Neutrophil (primary cell): ENCODE measurements at regions not wholly inside any gene's neighbourhood (a gene's known extent, or its start where the extent isn't known, plus 50 kb on each side); places are given as distances from the start of the nearest gene placed in this dataset.

Experiments used
- H3K27ac ChIP-seq: fragments of 200-600 bp; sonication (generic); 2 replicates; pipeline ENCODE4 v1.5.1; 2016; ENCODE audit warnings: mild to moderate bottlenecking, moderate library complexity
- H3K27me3 ChIP-seq: fragments of 200-600 bp; sonication (generic); 2 replicates; pipeline ENCODE4 v1.6.0; 2016; ENCODE audit warnings: mild to moderate bottlenecking
- H3K36me3 ChIP-seq: fragments of 200-600 bp; sonication (generic); 2 replicates; pipeline ENCODE4 v1.5.1; 2017
- H3K4me1 ChIP-seq, 2 experiments: fragments of 200-600 bp in 1 of 2; sonication (generic) in 1 of 2; 1 replicate in 1 of 2; 2 replicates in 1 of 2; pipeline versions ENCODE4 v1.5.1 to v1.6.1; 2013 to 2016; ENCODE audit warnings: low read depth in 1 of 2, low read length in 1 of 2, mild to moderate bottlenecking in 1 of 2, moderate library complexity in 1 of 2; ENCODE audit not compliant: control insufficient read depth in 1 of 2, insufficient read depth in 1 of 2
- H3K4me3 ChIP-seq, 2 experiments: fragments of 200-600 bp in 1 of 2; sonication (generic) in 1 of 2; 1 replicate in 1 of 2; 2 replicates in 1 of 2; pipeline ENCODE4 v1.5.1; 2013 to 2016; ENCODE audit warnings: low read depth in 1 of 2, low read length in 1 of 2, mild to moderate bottlenecking in 1 of 2, moderate library complexity in 1 of 2
- H3K9me3 ChIP-seq: fragments of 200-600 bp; sonication (generic); 2 replicates; pipeline ENCODE4 v1.5.1; 2016
- TF ChIP-seq, protein P1 (sequence below): fragments of 200-600 bp; sonication (generic); IDR thresholded peaks from 2 replicates; pipeline ENCODE4 v1.5.1; 2016; ENCODE audit warnings: antibody characterized with exemption

DNA sequence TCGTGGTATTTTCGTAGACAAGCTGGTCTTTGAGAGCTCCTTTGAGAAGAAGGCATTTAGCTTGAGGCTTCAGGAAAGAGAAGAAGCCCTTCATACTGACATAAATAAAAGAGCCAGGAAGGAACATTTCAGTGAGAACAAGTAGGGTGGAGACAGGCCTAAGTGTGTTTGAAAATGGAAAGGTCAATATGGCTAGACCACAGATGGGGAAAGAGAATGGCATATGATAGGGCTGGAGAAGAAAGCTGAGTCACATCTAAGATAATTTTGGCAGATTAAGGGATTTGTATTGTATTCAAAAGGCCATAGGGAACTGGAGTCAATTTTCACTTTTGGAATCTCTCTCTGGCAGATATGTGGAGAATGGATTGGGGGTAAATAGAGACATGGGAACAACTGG is 374.9 kb downstream of the TMEM38B start:
- Histone ChIP-seq H3K9me3 (no peaks in the 10 kb centered on the region), H3K36me3 (no peaks in the 10 kb centered on the region), H3K27me3 (no peaks in the 10 kb centered on the region), H3K4me3 (no peak overlapping the region), H3K27ac (no peak overlapping the region), H3K4me1 (no peaks in the 10 kb centered on the region)
- TF ChIP-seq, protein P1, sequence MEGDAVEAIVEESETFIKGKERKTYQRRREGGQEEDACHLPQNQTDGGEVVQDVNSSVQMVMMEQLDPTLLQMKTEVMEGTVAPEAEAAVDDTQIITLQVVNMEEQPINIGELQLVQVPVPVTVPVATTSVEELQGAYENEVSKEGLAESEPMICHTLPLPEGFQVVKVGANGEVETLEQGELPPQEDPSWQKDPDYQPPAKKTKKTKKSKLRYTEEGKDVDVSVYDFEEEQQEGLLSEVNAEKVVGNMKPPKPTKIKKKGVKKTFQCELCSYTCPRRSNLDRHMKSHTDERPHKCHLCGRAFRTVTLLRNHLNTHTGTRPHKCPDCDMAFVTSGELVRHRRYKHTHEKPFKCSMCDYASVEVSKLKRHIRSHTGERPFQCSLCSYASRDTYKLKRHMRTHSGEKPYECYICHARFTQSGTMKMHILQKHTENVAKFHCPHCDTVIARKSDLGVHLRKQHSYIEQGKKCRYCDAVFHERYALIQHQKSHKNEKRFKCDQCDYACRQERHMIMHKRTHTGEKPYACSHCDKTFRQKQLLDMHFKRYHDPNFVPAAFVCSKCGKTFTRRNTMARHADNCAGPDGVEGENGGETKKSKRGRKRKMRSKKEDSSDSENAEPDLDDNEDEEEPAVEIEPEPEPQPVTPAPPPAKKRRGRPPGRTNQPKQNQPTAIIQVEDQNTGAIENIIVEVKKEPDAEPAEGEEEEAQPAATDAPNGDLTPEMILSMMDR = no peak

DNA sequence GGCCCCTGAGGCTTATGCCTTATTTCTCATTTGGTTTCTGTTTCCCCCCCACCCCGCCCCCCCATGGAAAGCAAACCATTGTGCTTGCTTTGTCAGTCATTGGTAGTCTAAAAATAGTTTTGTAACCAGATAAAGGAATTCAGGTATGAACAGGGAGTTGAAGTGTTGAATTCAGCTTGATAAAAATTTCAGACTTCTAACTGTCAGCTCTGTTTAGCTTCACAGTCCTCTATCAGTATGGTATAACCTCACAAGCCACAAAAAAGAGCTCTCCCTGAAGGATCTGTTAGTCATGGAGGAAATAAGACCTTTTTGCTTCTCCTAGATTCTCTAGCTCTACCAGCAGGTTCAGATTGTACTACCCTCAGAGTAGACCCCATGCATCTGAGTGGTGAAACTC is 378.1 kb downstream of the TMEM38B start:
- Histone ChIP-seq H3K27ac (no peak overlapping the region), H3K36me3 (no peaks in the 10 kb centered on the region), H3K4me1 (no peaks in the 10 kb centered on the region), H3K9me3 (no peaks in the 10 kb centered on the region), H3K4me3 (no peak overlapping the region), H3K27me3 (no peaks in the 10 kb centered on the region)
- TF ChIP-seq, protein P1 = no peak

DNA sequence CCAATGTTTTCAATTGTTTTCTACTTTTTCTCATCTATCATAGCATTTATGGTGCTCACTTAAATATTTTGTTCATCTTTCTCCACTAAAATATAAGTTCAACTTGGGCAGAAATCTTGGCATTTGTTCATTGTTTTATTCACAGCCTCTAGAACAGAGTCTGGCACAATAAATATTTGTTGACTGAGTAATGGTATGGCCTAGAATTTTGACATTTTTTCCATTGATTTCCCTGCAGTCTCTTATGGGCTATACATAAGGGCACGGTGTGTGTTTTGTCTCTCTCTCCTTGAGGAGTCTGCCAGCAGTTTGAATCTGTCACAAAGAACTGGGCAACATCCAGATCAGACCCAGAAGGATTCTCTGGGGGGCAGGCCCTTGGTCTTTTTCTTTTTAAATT is 379.7 kb downstream of the TMEM38B start:
- Histone ChIP-seq H3K36me3 (no peaks in the 10 kb centered on the region), H3K9me3 (no peaks in the 10 kb centered on the region), H3K4me1 (no peaks in the 10 kb centered on the region), H3K27me3 (no peaks in the 10 kb centered on the region), H3K4me3 (no peak overlapping the region), H3K27ac (no peak overlapping the region)
- TF ChIP-seq, protein P1 = no peak

DNA sequence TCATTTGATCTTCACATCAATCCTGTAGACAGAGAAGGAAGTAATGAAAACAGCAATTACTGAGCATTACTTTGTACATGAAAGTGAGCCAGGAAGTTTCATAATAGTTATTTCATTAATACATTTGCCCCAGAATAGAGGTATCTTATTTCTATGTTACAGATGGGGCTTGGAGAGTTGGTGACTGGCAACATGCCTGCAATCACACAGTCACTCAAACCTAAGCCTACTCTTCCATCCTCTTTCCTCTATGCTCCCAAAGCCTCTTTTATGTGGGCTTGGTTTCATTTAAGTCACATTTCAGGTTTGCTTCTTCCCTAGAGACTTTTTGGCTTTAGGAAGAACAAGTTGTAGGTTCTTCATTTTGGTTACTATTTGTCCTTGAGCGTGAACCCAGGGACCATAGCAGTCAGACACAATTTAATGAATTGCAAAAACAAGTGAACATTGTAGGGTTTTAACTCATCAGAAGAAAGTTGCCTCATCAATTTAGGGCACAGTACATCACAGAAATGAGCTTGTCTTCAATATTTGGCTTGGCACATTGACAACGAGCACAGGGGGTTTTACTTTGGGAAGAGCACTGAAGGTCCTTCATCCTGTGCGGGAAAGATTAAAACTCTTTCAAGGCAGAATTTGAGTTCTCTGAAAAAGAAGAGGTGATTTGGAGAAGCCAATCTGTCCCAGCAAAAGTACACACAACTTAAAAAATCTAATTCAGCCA is 381.1 kb downstream of the TMEM38B start:
- Histone ChIP-seq H3K27me3 (no peaks in the 10 kb centered on the region), H3K36me3 (no peaks in the 10 kb centered on the region), H3K4me3 (no peak overlapping the region), H3K4me1 (no peaks in the 10 kb centered on the region), H3K9me3 (no peaks in the 10 kb centered on the region), H3K27ac (no peak overlapping the region)
- TF ChIP-seq, protein P1 = no peak

DNA sequence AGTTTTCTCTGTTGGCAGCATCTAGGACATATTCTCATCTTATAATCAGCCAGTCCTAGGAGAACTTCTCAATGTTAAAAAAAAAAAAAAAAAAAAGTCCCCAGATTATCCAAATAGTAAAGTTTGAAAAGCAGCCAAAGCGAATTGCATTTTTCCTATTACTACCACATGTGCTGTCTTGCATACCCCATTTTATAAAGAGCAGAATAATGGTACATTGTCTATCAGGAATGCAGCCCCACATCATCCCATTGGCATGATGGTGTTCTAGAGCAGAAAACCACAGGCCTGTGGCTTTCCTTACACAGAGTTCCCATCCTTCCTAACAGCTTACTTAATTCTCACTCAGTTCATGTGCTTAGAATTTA is 381.6 kb downstream of the TMEM38B start:
- H3K36me3 ChIP-seq = no peaks in the 10 kb centered on the region
- no peaks in the 10 kb centered on the region for H3K4me1 ChIP-seq
- TF ChIP-seq, protein P1 = no peak
- H3K27me3 ChIP-seq = no peaks in the 10 kb centered on the region
- no peak overlapping the region for H3K4me3 ChIP-seq
- H3K9me3 ChIP-seq = no peaks in the 10 kb centered on the region
- H3K27ac ChIP-seq = no peak overlapping the region
